Stimulated activated CD4-positive, alpha-beta T cell treated with anti-CD3 and anti-CD28 coated beads, TNF-alpha, amount 100 ng/mL, for 48 hours (primary cell): ENCODE measurements at regions not wholly inside any gene's neighbourhood (a gene's known extent, or its start where the extent isn't known, plus 50 kb on each side); places are given as distances from the start of the nearest gene placed in this dataset.
A peak's percentile ranks its signal among the peaks of the same experiment; 100 is the strongest.

Source experiments
- DNase-seq, 3 donors: peaks; one replicate each; pipeline ENCODE4 v3.0.0-alpha.2; 2020; ENCODE audit warnings: low read depth in 3 of 3

DNA sequence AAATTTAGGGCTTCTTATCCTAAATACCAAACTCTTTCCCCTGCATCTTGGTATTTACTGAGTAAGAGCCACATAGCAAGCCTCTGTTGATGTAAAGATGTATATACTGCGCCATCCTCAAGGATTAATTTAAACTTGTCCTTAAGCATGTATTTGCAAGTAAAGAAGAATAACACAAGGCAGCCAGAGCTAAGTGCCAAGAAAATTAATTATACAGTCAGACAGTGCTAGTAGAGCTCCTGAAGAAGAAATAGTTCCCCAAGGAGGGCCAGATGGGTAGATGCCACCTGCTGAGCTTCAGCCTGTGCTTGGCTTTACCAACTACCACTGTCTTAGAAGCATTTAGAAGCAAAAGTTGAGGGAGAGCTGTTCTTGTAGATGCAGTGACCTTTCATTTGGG is 470.0 kb downstream of the BUD13 start:
- DNase-seq: no peak

DNA sequence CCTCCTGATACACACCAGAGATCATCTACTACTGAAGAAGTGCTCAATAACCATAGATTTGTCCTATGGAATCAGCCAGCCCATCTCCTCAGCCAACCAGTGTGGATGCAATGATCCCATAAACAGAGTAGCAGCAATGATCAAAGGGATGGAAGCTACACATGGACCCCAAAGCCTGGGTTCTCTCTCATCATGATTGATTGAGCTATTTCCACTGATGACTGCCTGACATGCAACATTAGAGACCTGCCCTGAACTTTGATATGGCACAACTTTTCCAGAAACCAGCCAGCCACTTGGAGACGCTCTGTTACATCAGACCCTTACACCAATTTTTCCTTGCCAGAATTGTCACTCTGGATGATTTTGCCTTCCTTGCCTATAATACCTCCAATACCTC is 471.6 kb downstream of the BUD13 start:
- DNase-seq: no peak

DNA sequence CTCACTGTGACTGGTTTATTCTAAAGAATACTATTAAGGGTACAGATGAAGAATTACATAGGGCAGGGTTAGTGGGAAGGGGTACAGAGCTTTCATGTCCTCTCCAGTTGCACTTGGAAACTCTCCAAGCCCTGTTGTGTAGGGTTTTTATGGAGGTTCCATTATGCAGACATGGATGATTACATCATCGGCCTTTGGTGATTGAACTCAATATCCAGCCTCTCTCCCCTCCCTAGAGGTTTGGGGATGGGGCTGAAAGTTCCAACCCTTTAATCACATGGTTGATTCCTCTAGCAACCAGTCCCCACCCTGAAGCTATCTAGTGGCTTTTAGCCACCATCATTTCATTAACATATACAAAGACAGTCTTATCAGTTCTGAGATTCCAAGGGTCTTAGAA is 472.6 kb downstream of the BUD13 start:
- no peak for DNase-seq

DNA sequence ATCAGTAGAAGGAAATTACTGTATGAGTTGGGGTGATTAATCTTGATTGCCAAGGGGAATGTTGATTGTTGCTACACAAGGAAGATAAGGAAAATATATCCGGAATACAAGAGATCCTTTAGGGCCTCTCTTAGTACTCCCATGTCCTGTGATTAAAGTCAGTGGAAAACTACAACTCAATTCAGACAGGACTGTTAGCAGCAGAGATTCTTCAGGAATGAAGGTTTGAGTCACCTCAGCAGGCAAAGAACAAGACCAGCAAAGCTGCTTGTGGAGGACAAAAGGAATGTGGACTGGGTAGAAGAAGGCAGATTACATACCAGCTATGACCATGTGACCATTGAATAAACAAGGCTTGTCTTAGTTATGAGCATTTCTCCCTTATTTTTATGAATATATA is 478.2 kb downstream of the BUD13 start:
- DNase-seq: no peak

DNA sequence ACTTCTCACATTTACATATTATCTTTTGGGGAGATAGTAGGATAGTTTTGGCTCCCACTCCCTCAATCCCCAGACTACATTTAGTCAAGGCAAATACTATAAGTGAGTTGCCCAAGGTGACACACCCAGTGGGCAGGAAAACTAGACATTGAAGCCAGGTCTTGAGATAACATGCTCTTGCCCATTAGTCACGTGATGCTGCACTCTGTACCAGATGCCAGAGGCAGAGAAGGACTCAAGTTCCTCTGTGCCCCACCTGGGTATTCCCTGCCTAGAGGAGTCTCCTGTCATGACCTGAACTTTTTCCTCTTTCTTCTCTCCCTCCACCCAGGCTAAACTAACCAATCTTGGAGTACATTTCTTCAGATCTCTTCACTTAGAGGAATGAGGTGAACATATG is 484.9 kb downstream of the BUD13 start:
- no peak for DNase-seq

DNA sequence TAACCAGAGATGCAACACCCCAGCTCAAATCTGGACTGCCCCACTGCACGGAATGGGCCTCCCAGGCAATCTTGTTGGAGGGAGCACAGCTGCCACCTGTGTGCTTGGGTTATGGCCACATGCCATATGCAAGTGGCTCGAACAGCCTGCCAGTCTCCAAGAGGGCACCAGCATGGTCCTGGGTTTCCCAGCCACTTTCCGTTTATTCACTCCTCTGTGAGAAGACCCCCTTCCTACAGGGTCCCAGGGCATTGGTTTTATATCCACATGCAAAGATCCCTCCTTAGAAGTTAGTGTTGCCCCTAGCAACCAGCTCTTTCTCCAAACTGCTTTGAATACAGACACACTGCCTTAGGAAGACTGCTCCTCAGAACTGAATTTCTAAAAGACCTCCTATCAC is 487.8 kb downstream of the BUD13 start:
- no peak for DNase-seq

DNA sequence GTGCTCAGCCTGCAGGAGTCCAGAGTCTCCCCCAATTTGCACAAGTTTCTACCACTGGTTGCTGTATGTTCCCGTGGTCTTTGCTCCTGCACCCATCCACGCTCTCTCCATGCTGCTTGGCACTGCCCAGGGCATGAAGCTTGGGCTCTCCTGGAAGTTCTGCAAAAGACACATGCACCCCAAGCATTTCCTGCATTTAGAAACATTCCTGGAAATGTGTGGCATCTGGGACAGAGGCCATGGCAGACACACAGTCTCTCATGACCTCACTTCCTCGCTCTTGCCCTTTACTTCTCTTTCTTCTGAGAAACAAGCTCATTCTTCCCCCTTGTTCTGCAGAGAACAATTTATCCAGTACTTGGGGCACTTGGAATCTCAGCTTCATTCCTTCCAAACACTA is 489.5 kb downstream of the BUD13 start:
- DNase-seq: no peak

DNA sequence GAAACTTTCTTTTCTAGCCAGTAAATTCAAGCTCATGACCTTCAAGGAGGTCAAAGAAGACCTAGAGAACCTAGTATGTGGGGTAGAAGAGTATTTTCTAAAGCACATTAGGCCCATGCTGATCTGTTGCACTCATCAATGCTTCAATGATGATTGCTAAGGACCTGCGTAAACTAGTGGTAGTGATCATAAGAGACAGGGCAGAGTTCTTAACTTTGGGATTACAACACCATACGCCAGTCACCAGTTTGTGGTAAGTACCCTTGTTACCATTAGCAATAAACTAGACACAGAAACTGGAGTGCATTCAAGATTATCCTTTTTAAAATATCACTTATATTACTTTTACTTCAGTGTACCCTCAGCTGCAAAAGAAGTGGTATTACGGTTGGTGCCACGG is 490.3 kb downstream of the BUD13 start:
- DNase-seq: no peak

DNA sequence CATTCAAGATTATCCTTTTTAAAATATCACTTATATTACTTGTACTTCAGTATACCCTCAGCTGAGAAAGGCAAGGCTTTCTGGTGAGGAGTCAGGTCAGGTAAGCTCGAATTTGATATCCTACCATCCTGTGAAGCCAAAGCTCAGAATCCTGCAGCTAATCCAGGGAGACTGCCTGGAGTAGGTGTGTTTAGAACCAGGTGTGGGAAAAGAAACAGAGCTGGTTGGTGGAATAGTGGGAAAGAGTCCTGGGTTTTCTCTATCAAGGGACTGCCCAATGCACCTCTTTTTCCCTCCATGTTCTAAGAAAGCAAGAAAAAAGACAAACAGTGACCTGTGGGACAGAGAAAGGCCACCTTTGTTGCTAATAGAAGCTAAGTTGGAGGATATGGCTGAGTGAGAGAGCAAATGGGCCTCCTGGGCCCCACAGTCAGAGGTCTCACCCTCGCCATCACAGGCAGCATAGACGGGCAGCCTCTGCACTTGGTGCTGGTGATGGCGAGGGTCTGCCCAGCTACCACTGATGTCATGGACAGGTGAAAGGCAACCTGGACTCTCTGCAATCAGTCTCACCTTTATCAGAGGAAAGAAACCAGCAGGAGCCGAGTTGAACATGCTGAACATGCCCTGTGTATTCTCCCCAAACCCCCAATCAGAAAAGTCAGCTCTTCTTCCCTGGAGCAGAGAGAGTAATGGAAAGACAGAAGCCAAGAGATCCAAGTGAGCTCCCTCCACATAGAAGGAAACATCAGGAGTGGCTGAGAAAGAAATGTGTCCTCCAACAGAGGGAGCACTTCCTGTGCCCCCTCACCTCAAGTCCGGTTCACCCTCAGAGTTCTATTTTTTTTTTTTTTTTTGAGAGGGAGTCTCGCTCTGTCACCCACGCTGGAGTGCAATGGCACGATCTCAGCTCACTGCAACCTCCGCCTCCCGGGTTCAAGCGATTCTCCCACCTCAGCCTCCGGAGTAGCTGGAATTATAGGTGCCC is 491.3 kb downstream of the BUD13 start:
- DNase-seq: no peak

DNA sequence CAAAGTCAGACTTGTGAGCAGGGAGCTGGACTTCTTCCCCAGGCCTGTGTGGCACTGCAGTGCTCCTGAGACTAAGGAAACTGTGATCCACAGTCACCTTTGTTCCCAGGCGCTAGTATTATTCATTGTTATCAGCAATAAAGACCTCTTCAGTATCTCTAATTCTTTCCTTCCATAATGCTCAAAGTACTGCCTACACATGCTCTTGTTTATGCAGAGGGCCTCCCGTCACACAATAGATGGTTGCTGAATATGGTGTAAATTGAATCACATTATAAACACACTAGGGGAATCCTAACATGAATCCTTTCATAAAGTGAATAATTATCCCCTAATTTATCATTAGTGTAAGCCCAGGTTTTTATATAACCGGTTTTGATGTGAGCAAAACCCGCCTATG is 493.3 kb downstream of the BUD13 start:
- no peak for DNase-seq

DNA sequence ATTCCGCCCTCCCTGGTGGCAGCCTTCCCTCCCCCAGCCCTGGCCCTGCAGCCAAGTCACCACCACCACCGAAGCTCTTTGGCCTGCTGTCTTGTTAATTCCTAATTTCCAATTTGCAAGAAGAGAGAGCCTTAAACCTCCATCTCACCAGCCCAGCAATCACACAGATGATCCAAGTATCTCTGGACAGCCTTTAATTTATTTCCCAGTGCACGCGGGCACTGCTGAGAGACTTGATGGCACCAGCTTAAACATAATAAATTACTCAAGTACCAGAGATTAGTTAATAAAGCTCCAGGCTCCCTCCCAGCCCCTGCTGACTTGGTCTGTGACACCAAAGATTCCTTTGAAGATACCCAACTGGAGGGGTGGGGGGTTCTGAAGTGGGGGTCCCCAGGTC is 494.7 kb downstream of the BUD13 start:
- no peak for DNase-seq

DNA sequence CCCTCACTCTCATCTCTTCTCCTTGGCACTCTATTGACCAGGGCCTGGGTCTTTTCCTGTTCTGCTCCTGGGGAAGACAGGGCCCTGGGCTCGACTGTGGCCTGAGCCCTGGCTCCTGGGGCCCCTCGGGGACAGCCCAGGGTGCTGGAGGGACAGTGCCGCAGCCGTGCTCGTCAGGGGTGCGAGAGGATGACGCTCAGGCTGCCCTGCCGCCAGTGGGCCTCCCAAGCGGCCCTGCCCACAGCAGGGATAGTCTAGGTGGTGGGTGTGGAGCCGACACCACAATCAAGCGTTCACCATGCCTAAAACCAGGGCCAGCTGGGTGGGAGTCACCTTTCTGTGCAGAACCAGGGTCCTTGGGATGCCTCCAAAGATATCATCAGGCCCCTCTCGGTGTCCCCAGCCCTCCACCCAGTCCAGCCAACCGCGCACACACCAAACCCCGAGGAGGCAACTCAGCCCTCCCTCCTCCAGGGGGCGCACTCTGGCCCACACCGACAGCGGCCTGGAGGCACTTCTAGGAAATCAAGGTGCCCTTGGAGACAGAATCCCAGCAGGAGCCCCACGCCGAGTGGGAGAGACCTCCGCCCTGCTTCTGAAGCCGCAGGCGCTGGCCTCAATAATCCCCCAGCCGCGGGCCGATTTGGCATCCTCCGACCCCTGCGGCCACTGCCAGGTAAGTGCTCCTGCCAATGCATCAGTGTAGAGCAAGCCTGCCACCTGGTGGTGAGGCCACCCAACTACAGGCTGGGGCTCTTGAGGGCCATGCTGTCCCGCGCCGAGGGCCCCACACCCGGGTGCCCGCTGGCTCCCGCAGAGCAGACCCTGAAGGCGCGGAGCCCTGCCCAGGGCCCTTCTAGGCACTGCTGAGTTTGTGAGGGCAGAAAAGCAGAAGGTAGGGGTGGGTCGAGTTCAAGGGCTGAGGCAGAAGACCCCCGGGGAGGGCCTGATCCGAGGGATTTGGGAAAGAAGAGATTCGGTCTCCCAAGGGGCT is 496.4 kb downstream of the BUD13 start:
- DNase-seq: peak; percentile 55 to 73 (median 67)

DNA sequence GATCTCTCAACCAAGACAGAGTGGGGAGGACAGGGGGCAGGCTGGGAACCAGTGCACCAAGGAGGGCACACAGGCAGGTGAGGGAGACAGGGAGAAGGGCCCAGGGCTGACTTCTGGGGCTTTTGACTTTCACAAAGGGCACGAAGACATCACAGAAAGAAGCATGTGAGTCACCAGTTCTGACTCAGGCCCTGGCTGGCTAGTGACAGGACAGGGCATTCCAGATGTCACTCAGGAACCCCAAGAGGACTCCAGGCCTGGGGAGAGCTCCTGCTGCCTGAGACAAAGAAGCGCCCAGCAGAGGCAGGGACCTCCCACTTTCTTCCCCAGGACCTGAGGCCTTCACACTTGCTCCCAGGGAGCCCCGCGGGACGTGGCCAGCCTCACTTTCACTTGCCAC is 497.2 kb downstream of the BUD13 start:
- DNase-seq: no peak

DNA sequence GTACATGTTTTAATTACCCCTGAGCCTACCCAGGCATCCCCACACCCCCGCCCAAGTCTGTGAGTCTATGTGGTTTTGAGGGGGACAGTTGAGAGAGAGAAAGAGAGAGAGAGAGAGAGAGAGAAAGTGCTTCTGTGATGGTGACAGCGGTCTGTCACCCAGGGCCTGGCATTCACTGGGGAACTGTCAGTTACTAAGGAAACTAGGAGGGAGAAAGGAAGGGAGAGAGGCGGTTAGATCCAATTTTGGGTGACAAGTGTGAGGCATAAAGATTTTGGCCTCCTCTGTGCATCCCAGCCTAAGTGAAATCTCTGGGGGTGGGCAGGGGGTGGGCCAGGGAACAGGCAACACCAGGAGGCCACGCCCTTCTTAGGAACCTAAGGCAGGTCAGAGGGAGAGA is 498.3 kb downstream of the BUD13 start:
- DNase-seq: no peak

DNA sequence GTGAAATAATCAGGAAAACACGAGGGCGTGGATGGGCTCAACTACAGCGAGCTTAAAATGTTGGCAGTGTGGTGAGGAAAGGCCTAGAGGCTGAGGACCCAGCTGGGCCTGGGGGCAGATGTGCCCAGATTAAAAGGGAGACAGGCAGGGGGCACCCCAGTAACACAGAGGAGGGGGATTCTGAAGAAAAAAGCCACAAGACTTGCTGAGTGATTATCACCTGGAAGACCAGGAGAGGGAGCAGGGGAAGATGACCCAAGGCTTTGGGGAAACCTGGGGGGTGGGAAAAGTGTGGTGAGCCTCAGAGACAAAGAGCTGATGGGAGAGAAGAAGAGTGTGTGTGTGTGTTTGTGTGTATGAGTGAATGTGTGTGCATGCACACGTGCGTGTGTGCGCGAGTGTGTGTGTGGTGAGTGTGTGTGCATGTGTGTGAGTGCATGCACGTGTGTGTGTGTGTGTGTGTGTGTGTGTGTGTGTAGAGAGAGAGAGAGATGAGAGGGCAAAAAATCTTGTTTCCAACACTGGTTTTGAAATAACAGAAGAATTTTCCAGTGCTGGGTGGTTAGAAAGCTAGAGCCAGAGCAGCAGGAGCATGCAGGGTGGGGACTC is 500.5 kb downstream of the BUD13 start:
- no peak for DNase-seq

DNA sequence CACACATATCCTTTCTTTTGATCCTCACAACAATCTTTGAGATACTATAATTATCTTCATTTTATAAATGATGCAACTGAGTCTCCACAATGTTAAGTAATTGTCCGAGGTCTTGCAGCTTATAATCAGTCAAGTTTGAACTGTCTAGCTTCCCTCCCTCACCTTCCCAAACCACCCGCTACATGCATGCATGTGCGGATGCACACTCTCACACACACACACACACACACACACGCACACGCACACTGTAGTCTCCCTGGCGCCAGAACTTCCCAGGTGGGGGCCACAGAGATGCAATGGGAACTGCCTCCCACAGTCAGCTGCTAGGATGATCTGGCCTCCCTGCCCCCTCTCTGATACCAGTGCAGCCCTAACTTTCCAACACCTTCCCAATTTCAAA is 501.3 kb downstream of the BUD13 start:
- DNase-seq: no peak

DNA sequence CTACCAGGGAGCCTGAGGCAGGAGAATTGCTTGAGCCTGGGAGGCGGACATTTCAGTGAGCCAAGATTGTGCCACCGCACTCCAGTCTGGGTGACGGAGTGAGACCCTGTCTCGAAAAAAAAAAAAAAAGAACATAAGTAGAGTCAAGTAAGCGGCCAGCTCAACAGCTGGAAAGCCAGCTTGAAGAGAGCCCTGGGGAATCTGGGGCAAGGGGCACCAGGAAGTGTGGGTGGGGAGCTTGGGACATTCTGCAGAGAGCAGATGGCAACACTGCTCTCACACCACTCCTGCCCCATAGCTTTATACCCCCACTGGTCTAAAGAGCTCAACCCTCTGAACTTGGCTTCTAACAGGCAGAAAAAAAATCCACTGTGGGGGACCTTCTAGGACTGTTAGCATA is 505.6 kb downstream of the BUD13 start:
- no peak for DNase-seq

DNA sequence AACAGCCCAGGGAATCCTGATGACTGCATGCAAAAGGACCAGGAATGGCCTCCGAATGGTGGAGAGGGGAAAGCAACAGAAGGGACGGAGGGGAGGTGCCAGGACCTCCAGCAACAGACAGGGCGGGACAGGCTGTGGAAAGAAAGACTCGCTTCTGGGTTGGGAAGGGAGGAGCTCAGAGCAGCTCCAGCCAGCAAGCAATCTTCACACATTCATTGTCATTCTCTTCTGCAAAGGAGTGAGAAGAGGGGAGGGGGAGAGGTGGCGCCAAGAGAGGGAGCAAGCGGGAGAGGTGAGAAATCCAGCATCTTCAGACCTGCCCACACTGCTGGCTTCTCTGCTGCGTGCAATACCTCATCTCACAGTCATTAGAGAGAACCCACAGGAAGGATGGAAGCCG is 509.0 kb downstream of the BUD13 start:
- DNase-seq: no peak

DNA sequence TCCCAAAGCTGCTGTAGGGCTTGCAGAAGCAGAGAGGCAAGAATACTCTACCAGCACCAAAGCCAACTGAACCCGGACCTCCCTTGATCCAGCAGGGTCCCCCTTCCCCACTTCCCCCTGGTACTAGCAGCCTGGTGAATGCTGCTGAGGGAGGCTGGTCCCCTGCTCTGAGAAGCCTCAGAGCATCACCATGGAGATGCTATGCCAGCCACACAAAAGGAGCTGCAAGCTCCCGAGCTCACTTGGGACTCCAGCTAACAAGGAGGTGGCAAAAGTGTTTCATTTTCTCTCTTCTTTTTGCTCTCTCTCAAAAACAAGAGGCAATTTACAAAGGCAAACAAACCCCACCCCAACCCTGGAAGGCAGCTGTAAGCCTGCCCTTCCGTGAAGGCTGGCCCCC is 509.8 kb downstream of the BUD13 start:
- no peak for DNase-seq

DNA sequence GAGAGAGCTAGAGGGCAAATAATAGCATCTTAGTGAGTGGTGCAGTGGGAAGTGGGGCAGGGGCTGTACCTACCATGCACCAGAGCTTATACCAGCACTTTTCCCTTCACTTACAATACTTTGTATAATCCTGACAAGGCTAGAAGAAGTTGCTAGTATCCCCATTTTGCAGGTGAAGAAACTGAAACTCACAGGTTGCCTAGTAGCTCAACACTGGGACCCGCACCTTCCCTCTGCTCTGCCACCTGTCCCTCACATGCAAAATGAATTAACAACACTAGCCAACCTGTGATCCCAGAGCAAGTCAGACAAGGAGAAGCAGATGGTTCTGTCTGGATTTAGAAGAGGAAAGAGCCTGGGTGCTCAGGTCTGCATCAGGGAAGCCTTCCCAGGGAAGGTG is 510.4 kb downstream of the BUD13 start:
- no peak for DNase-seq

DNA sequence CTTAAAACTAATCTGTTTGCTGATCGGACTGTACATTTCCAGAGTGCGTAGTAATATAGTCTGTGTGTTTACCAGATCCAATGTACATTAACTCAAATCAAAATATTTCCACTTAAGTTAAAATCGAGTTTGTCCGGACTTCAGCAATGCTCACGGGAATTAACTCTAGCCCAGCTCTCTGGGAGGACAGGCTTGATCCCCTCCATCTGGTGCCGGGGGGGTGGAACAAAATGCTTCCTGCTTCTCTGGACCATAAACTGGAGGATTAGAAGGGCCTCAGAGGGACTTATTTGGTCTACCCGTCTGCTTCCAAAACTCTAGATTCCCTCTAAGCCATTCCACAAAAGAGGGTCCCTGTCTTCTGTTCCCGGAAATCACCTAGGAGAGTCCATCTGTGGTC is 511.2 kb downstream of the BUD13 start:
- no peak for DNase-seq

DNA sequence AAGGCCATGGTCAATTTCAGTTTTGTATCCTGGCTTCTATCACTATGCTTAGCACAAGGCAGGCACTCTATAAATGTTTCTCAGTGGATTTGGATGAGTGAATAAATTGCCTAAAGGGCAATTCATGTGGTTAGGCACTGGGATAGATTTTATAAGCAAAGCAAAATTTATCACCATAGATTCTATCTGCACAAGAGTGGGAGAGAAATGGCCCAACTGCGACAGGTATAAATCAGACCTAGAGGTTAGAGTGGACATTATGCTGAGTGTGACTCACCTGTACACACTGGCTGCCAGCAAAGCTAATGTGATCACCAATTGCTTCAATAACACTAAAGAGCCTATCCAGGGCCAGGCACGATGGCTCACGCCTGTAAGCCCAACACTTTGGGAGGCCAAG is 514.0 kb downstream of the BUD13 start:
- DNase-seq: no peak
